HCT116 (cell line): ENCODE measurements at regions not wholly inside any gene's neighbourhood (a gene's known extent, or its start where the extent isn't known, plus 50 kb on each side); places are given as distances from the start of the nearest gene placed in this dataset.

Experiments used
- ATAC-seq: fragments of 200-7000 bp; cut with Tn5 transposase; 2 replicates; pipeline ENCODE4 v1.9.1; 2020; ENCODE audit warnings: mild to moderate bottlenecking, moderate library complexity
- BruUV-seq: library from RNA; stranded (reverse); fragments of 400-500 nt; replicated peaks from 2 replicates; lab custom pipeline; 2021; lab: Mats Ljungman, UMichigan
- CTCF ChIA-PET: fragments of 300-600 bp; sonication (Branson Sonifier 250); formaldehyde crosslinking; loops from one replicate; lab custom pipeline; 2021; ENCODE audit warnings: antibody characterized with exemption; lab: Charles Lee
- POLR2A ChIA-PET: fragments of 300-600, 350-600 bp; sonication (Branson Sonifier 250); formaldehyde crosslinking; loops from one replicate; lab custom pipeline; 2021; ENCODE audit warnings: antibody characterized with exemption; lab: Charles Lee
- RAD21 ChIA-PET, 2 experiments: fragments of 300-600 bp; sonication (Branson Sonifier 250); formaldehyde crosslinking; loops; one replicate each; lab custom pipeline; 2023; ENCODE audit warnings: low total read pairs in 2 of 2; ENCODE audit not compliant: uncharacterized antibody in 2 of 2, unreplicated experiment in 2 of 2, low non-redundant PET in 1 of 2; lab: Charles Lee
- DNase-seq: peaks from one replicate; pipeline ENCODE4 v3.0.0-alpha.2; 2010; ENCODE audit warnings: low read depth, low spot score
- H2AFZ ChIP-seq: fragments of 200-600 bp; shearing (Covaris generic), sonication (generic); 2 replicates; pipeline ENCODE4 v1.6.1; 2017; ENCODE audit warnings: low read depth, mixed run types, mixed read lengths, antibody characterized with exemption, low read length; ENCODE audit not compliant: poor library complexity, severe bottlenecking
- H3K27ac ChIP-seq: 2 replicates; pipeline ENCODE4 v1.5.1; 2012; ENCODE audit warnings: low read depth, low read length
- H3K27me3 ChIP-seq: fragments of 200-600 bp; sonication (generic); 2 replicates; pipeline ENCODE4 v1.6.1; 2016; ENCODE audit warnings: mixed run types, low read length, mixed read lengths; ENCODE audit not compliant: insufficient read depth
- H3K36me3 ChIP-seq, 2 experiments: fragments of 200-500 bp in 1 of 2; fragments of 200-600 bp in 1 of 2; sonication (Bioruptor generic) in 1 of 2; sonication (generic) in 1 of 2; 2 replicates each; pipeline versions ENCODE4 v1.5.1 to v1.6.1; 2014 to 2016; ENCODE audit warnings: low read length in 2 of 2, inconsistent platforms in 1 of 2, mixed read lengths in 1 of 2, mixed run types in 1 of 2; ENCODE audit not compliant: insufficient read depth in 2 of 2, control insufficient read depth in 1 of 2
- H3K4me1 ChIP-seq, 2 experiments: fragments of 200-600 bp in 1 of 2; sonication (generic) in 1 of 2; 2 replicates each; pipeline versions ENCODE4 v1.5.1 to v1.6.1; 2012 to 2017; ENCODE audit warnings: low read length in 2 of 2, inconsistent platforms in 1 of 2, mild to moderate bottlenecking in 1 of 2, mixed read lengths in 1 of 2, mixed run types in 1 of 2, moderate library complexity in 1 of 2; ENCODE audit not compliant: insufficient read depth in 2 of 2, control insufficient read depth in 1 of 2
- H3K4me2 ChIP-seq: fragments of 200-600 bp; sonication (generic); 2 replicates; pipeline ENCODE4 v1.6.1; 2017; ENCODE audit warnings: mixed run types, low read length, mixed read lengths
- H3K4me3 ChIP-seq, 2 experiments: fragments of 200-600 bp in 1 of 2; sonication (generic) in 1 of 2; replicated peaks in 1 of 2; 2 replicates each; pipeline ENCODE4 v1.5.1; 2011 to 2016; ENCODE audit warnings: low read length in 2 of 2, control low read depth in 1 of 2, low read depth in 1 of 2, mild to moderate bottlenecking in 1 of 2, mixed read lengths in 1 of 2, mixed run types in 1 of 2
- H3K79me2 ChIP-seq: fragments of 200-600 bp; sonication (generic); 2 replicates; pipeline ENCODE4 v1.6.1; 2017; ENCODE audit warnings: mild to moderate bottlenecking, mixed run types, low read length, moderate library complexity, mixed read lengths; ENCODE audit not compliant: insufficient read depth
- H3K9ac ChIP-seq: fragments of 200-600 bp; sonication (generic); 2 replicates; pipeline ENCODE4 v1.6.1; 2016; ENCODE audit warnings: low read length, mixed read lengths
- H3K9me2 ChIP-seq: fragments of 200-600 bp; sonication (generic), shearing (Covaris generic); 2 replicates; pipeline ENCODE4 v1.6.1; 2017; ENCODE audit warnings: mixed run types, mild to moderate bottlenecking, moderate library complexity; ENCODE audit not compliant: insufficient read depth
- H3K9me3 ChIP-seq, 2 experiments: fragments of 200-500 bp in 1 of 2; fragments of 200-600 bp in 1 of 2; sonication (Bioruptor generic) in 1 of 2; sonication (generic) in 1 of 2; 2 replicates each; pipeline ENCODE4 v1.6.1; 2014 to 2017; ENCODE audit warnings: low read length in 2 of 2, mixed read lengths in 2 of 2, inconsistent platforms in 1 of 2, low read depth in 1 of 2, mild to moderate bottlenecking in 1 of 2, mixed run types in 1 of 2, moderate library complexity in 1 of 2; ENCODE audit not compliant: control insufficient read depth in 1 of 2, insufficient read depth in 1 of 2
- H4K20me1 ChIP-seq: fragments of 200-600 bp; sonication (generic), shearing (Covaris generic); 2 replicates; pipeline ENCODE4 v1.6.1; 2017; ENCODE audit warnings: mixed run types, mild to moderate bottlenecking, moderate library complexity; ENCODE audit not compliant: insufficient read depth
- ELF1 ChIP-seq: IDR thresholded peaks from 2 replicates; pipeline ENCODE4 v1.6.1; 2012; ENCODE audit warnings: low read depth, borderline replicate concordance
- EZH2 ChIP-seq: fragments of 200-600 bp; sonication (generic); IDR thresholded peaks from 2 replicates; pipeline ENCODE4 v1.6.1; 2017; ENCODE audit warnings: antibody characterized with exemption, mixed run types
- FOSL1 ChIP-seq: IDR thresholded peaks from 2 replicates; pipeline ENCODE4 v1.6.1; 2012; ENCODE audit warnings: low read depth
- JUND ChIP-seq: IDR thresholded peaks from 2 replicates; pipeline ENCODE4 v1.6.1; 2012
- MAX ChIP-seq: IDR thresholded peaks from 2 replicates; pipeline ENCODE4 v1.6.1; 2012
- RAD21 ChIP-seq: IDR thresholded peaks from 2 replicates; pipeline ENCODE4 v1.6.1; 2012; ENCODE audit warnings: low read depth, mild to moderate bottlenecking
- SIN3A ChIP-seq: IDR thresholded peaks from 2 replicates; pipeline ENCODE4 v1.6.1; 2012; ENCODE audit warnings: low read depth
- SP1 ChIP-seq: IDR thresholded peaks from 2 replicates; pipeline ENCODE4 v1.6.1; 2012; ENCODE audit warnings: low read depth
- TCF7L2 ChIP-seq: IDR thresholded peaks from 2 replicates; pipeline ENCODE4 v1.7.0; 2011; ENCODE audit warnings: borderline replicate concordance, inconsistent platforms; ENCODE audit not compliant: insufficient read depth, insufficient read length; ENCODE audit errors: extremely low read depth
- YY1 ChIP-seq: IDR thresholded peaks from 2 replicates; pipeline ENCODE4 v1.6.1; 2011; ENCODE audit warnings: low read length, low read depth, moderate library complexity, mild to moderate bottlenecking; ENCODE audit not compliant: insufficient replicate concordance; ENCODE audit errors: extremely low read depth
- ZBTB33 ChIP-seq: IDR thresholded peaks from 2 replicates; pipeline ENCODE4 v1.6.1; 2011; ENCODE audit warnings: mild to moderate bottlenecking, low read length, moderate library complexity; ENCODE audit not compliant: insufficient replicate concordance; ENCODE audit errors: extremely low read depth
- ZFX ChIP-seq: fragments of 450-650 bp; IDR thresholded peaks from 2 replicates; pipeline ENCODE4 v1.6.1; 2017
- intact Hi-C: fragments of 100-400 bp; cut with micrococcal nuclease; formaldehyde crosslinking; loops from 2 replicates; pipeline ENCODE4 v1.10.0; 2022

GRCh38 chrX:22922961-22923360, 76.8 kb upstream of the DDX53 start (continued):
- TF ChIP-seq RAD21 = no peak
- no peak for TF ChIP-seq JUND
- TF ChIP-seq YY1 = no peak
- TF ChIP-seq MAX = no peak
- TF ChIP-seq ELF1 = no peak
- TF ChIP-seq FOSL1 = no peak

- Histone ChIP-seq H3K79me2 (no peaks in the 10 kb centered on the region), H2AFZ (no peak overlapping the region), H3K36me3 (no peaks in the 10 kb centered on the region), H3K4me3 (no peak overlapping the region), H4K20me1 (no peaks in the 10 kb centered on the region), H3K27ac (no peak overlapping the region), H3K9me3 (no peaks in the 10 kb centered on the region), H3K9me2 (no peaks in the 10 kb centered on the region), H3K4me2 (no peak overlapping the region), H3K27me3 (peaks cover 3% of the 10 kb centered on the region; the same call in 1 of the 2 replicates), H3K9ac (no peak overlapping the region), H3K4me1 (no peaks in the 10 kb centered on the region)
- ChIA-PET POLR2A (no interaction called here), CTCF (no interaction called here), RAD21 (no interaction called here)
- DNase-seq (no peak), ATAC-seq (no peak)
- no peak for TF ChIP-seq TCF7L2
- TF ChIP-seq ZFX = no peak
- TF ChIP-seq ZBTB33 = no peak
- TF ChIP-seq ELF1 = no peak
- TF ChIP-seq SIN3A = no peak
- TF ChIP-seq EZH2 = no peak
- TF ChIP-seq SP1 = no peak
- no TSS peak for BruUV-seq
- intact Hi-C loops = no loop called here
Measured at GRCh38 chrX:22934640-22935039, 65.1 kb upstream of the DDX53 start.
